ENCODE measurements at regions not wholly inside any gene's neighbourhood (a gene's known extent, or its start where the extent isn't known, plus 50 kb on each side); places are given as distances from the start of the nearest gene placed in this dataset.

- Histone ChIP-seq H3K9ac (ENCODE audit: control insufficient read depth, insufficient read depth, low read length) (no peak overlapping the region), H3K27me3 (replicated peaks in 1 of 2; ENCODE audit: control insufficient read depth in 2 of 2, insufficient read depth in 2 of 2, low read length in 1 of 2) (no peaks in the 10 kb centered on the region), H3K79me2 (ENCODE audit: control insufficient read depth, insufficient read depth, low read length) (no peaks in the 10 kb centered on the region), H3K4me3 (no peak overlapping the region), H3K9me3 (replicated peaks; ENCODE audit: control insufficient read depth, insufficient read depth, low read length) (no peaks in the 10 kb centered on the region), H3K4me1 (ENCODE audit: control insufficient read depth, insufficient read depth, low read length) (no peaks in the 10 kb centered on the region), H3K4me2 (ENCODE audit: control insufficient read depth, insufficient read depth) (no peak overlapping the region), H3K36me3 (ENCODE audit: control insufficient read depth in 2 of 2, insufficient read depth in 2 of 2, low read length in 1 of 2) (no peaks in the 10 kb centered on the region), H2AFZ (ENCODE audit: control insufficient read depth, low read depth, low read length) (no peak overlapping the region), H3K27ac (ENCODE audit: control insufficient read depth, insufficient read depth) (no peak overlapping the region), H4K20me1 (ENCODE audit: control insufficient read depth, insufficient read depth) (no peaks in the 10 kb centered on the region)
- intact Hi-C loops (cut with micrococcal nuclease; ENCODE audit: unreplicated experiment), result no loop called here
- ChIA-PET CTCF (no interaction called here), SMC1A (ENCODE audit: uncharacterized antibody, unreplicated experiment) (no interaction called here), POLR2A (no interaction called here), RAD21 (ENCODE audit: unreplicated experiment) (no interaction called here)
- no peak for ATAC-seq
- no peak for DNase-seq (ENCODE audit: low read depth, low spot score)
- TF ChIP-seq EZH2 (IDR thresholded peaks at IDR 0.05; ENCODE audit: borderline replicate concordance, control insufficient read depth, low read depth, low read length) (no peak), SPI1 (IDR thresholded peaks at IDR 0.05; ENCODE audit: borderline replicate concordance, insufficient read depth, low read depth, low read length) (no peak), SUPT20H (IDR thresholded peaks at IDR 0.05; ENCODE audit: borderline replicate concordance, control insufficient read depth, low read depth, low read length) (no peak), EP300 (IDR thresholded peaks at IDR 0.05; ENCODE audit: borderline replicate concordance in 1 of 2, control insufficient read depth in 1 of 2, low read depth in 2 of 2, low read length in 2 of 2) (no peak), CBX3 (IDR thresholded peaks at IDR 0.05; ENCODE audit: borderline replicate concordance, low read depth) (no peak), POU2F2 (IDR thresholded peaks at IDR 0.05; ENCODE audit: borderline replicate concordance, low read depth, low read length) (no peak), SREBF1 (IDR thresholded peaks at IDR 0.05; ENCODE audit: low read length) (no peak), MEF2A (IDR thresholded peaks at IDR 0.05; ENCODE audit: insufficient read depth, low read depth, low read length) (no peak), CREB1 (IDR thresholded peaks at IDR 0.05; ENCODE audit: low read depth) (no peak), GATAD2B (conservative IDR thresholded peaks at IDR 0.05; ENCODE audit: low read depth) (no peak), BMI1 (IDR thresholded peaks at IDR 0.05; ENCODE audit: borderline replicate concordance) (no peak), NFYB (IDR thresholded peaks at IDR 0.05; ENCODE audit: insufficient read depth, low read depth, low read length) (no peak), CBFB (IDR thresholded peaks at IDR 0.05; ENCODE audit: low read depth) (no peak)
- TF ChIP-seq, protein P1, sequence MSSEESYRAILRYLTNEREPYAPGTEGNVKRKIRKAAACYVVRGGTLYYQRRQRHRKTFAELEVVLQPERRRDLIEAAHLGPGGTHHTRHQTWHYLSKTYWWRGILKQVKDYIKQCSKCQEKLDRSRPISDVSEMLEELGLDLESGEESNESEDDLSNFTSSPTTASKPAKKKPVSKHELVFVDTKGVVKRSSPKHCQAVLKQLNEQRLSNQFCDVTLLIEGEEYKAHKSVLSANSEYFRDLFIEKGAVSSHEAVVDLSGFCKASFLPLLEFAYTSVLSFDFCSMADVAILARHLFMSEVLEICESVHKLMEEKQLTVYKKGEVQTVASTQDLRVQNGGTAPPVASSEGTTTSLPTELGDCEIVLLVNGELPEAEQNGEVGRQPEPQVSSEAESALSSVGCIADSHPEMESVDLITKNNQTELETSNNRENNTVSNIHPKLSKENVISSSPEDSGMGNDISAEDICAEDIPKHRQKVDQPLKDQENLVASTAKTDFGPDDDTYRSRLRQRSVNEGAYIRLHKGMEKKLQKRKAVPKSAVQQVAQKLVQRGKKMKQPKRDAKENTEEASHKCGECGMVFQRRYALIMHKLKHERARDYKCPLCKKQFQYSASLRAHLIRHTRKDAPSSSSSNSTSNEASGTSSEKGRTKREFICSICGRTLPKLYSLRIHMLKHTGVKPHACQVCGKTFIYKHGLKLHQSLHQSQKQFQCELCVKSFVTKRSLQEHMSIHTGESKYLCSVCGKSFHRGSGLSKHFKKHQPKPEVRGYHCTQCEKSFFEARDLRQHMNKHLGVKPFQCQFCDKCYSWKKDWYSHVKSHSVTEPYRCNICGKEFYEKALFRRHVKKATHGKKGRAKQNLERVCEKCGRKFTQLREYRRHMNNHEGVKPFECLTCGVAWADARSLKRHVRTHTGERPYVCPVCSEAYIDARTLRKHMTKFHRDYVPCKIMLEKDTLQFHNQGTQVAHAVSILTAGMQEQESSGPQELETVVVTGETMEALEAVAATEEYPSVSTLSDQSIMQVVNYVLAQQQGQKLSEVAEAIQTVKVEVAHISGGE (CRISPR knock-in tag; IDR thresholded peaks at IDR 0.05), result no peak
- in situ Hi-C loops (cut with MboI), result no loop called here
- 94% methylated on average over 4 of the region's 4 CpGs for WGBS (ENCODE audit: insufficient coverage, insufficient replicate concordance, low lambda C conversion rate, missing lambda C conversion rate)
- no TSS peak for BruUV-seq (replicated peaks)
- FAIRE-seq, result no peak
Observed at GRCh38 chr2:199680482-199680881, 170.5 kb downstream of the FTCDNL1 start.
